Liver (tissue), 8 donors: ENCODE measurements at regions not wholly inside any gene's neighbourhood (a gene's known extent, or its start where the extent isn't known, plus 50 kb on each side); places are given as distances from the start of the nearest gene placed in this dataset.

ENCODE experiments used
- DNase-seq: peaks from one replicate; pipeline ENCODE4 v3.0.0-alpha.2; 2017; ENCODE audit warnings: low spot score
- H3K27ac ChIP-seq, 2 donors: one replicate each; pipeline ENCODE4 v1.7.0; 2013; ENCODE audit warnings: inconsistent platforms in 2 of 2, low read length in 2 of 2, control low read depth in 1 of 2, low read depth in 1 of 2, mild to moderate bottlenecking in 1 of 2
- H3K27me3 ChIP-seq, 4 donors: one replicate each; pipeline versions ENCODE4 v1.6.1 to v1.7.0; 2013; ENCODE audit warnings: low read length in 3 of 4, inconsistent platforms in 1 of 4, mild to moderate bottlenecking in 1 of 4, moderate library complexity in 1 of 4; ENCODE audit not compliant: control insufficient read depth in 4 of 4, insufficient read depth in 4 of 4
- H3K36me3 ChIP-seq, 4 donors: one replicate each; pipeline versions ENCODE4 v1.6.1 to v1.7.0; 2013; ENCODE audit warnings: low read length in 3 of 4, mild to moderate bottlenecking in 3 of 4, low read depth in 1 of 4, moderate library complexity in 1 of 4; ENCODE audit not compliant: control insufficient read depth in 4 of 4, insufficient read depth in 3 of 4
- H3K4me1 ChIP-seq, 4 donors: one replicate each; pipeline versions ENCODE4 v1.6.1 to v1.7.0; 2013; ENCODE audit warnings: low read length in 3 of 4, mild to moderate bottlenecking in 3 of 4, moderate library complexity in 1 of 4; ENCODE audit not compliant: control insufficient read depth in 4 of 4, insufficient read depth in 4 of 4
- H3K4me3 ChIP-seq, 3 donors: one replicate each; pipeline versions ENCODE4 v1.6.1 to v1.7.0; 2013; ENCODE audit warnings: low read length in 3 of 3, control low read depth in 1 of 3, low read depth in 1 of 3, mild to moderate bottlenecking in 1 of 3
- H3K9ac ChIP-seq, 2 donors: one replicate each; pipeline ENCODE4 v1.7.0; 2013; ENCODE audit warnings: low read length in 2 of 2, mild to moderate bottlenecking in 2 of 2, moderate library complexity in 2 of 2, control low read depth in 1 of 2, low read depth in 1 of 2
- H3K9me3 ChIP-seq, 4 donors: one replicate each; pipeline versions ENCODE4 v1.6.1 to v1.7.0; 2013; ENCODE audit warnings: low read length in 3 of 4; ENCODE audit not compliant: control insufficient read depth in 4 of 4
- EGR1 ChIP-seq, 2 donors: IDR thresholded peaks; 2 replicates each; pipeline ENCODE4 v1.6.1; 2016 to 2018; ENCODE audit warnings: antibody characterized with exemption in 2 of 2, low read depth in 2 of 2
- FOXA1 ChIP-seq: IDR thresholded peaks from 2 replicates; pipeline ENCODE4 v1.6.1; 2016; ENCODE audit warnings: antibody characterized with exemption
- FOXA2 ChIP-seq: IDR thresholded peaks from 2 replicates; pipeline ENCODE4 v1.6.1; 2016; ENCODE audit warnings: antibody characterized with exemption
- GABPA ChIP-seq, 2 donors: IDR thresholded peaks in 1 of 2; conservative IDR thresholded peaks in 1 of 2; 2 replicates each; pipeline ENCODE4 v1.6.1; 2016; ENCODE audit warnings: antibody characterized with exemption in 2 of 2, mild to moderate bottlenecking in 1 of 2, moderate library complexity in 1 of 2
- HNF4A ChIP-seq, 2 donors: conservative IDR thresholded peaks; 2 replicates each; pipeline ENCODE4 v1.6.1; 2016; ENCODE audit warnings: antibody characterized with exemption in 2 of 2, mild to moderate bottlenecking in 2 of 2
- HNF4G ChIP-seq: IDR thresholded peaks from 2 replicates; pipeline ENCODE4 v1.6.1; 2016; ENCODE audit warnings: antibody characterized with exemption
- JUND ChIP-seq, 2 donors: IDR thresholded peaks; 2 replicates each; pipeline ENCODE4 v1.6.1; 2016; ENCODE audit warnings: antibody characterized with exemption in 2 of 2
- NR2F2 ChIP-seq: IDR thresholded peaks from 2 replicates; pipeline ENCODE4 v1.6.1; 2016; ENCODE audit warnings: antibody characterized with exemption
- RAD21 ChIP-seq, 2 donors: IDR thresholded peaks; 2 replicates each; pipeline ENCODE4 v1.6.1; 2016; ENCODE audit warnings: antibody characterized with exemption in 2 of 2, mild to moderate bottlenecking in 2 of 2
- RXRA ChIP-seq, 2 donors: IDR thresholded peaks; 2 replicates each; pipeline ENCODE4 v1.6.1; 2017 to 2018; ENCODE audit warnings: antibody characterized with exemption in 2 of 2, mild to moderate bottlenecking in 1 of 2
- SP1 ChIP-seq: IDR thresholded peaks from 2 replicates; pipeline ENCODE4 v1.6.1; 2018; ENCODE audit warnings: antibody characterized with exemption, mild to moderate bottlenecking
- TAF1 ChIP-seq: conservative IDR thresholded peaks from 2 replicates; pipeline ENCODE4 v1.6.1; 2016; ENCODE audit warnings: antibody characterized with exemption, mild to moderate bottlenecking
- YY1 ChIP-seq: IDR thresholded peaks from 2 replicates; pipeline ENCODE4 v1.6.1; 2016; ENCODE audit warnings: antibody characterized with exemption, mild to moderate bottlenecking
- WGBS: extraction: QIAGEN DNeasy Blood & Tissue Kit; methylation state at CpG from one replicate; pipeline ENCODE4 v1.1.7; 2013; 5-methylcytosine and 5-hydroxymethylcytosine counted together
- TF ChIP-seq, protein P1 (sequence below): IDR thresholded peaks from 2 replicates; pipeline ENCODE4 v1.6.1; 2016; ENCODE audit warnings: antibody characterized with exemption, mild to moderate bottlenecking
- TF ChIP-seq, protein P2 (sequence below): IDR thresholded peaks from 2 replicates; pipeline ENCODE4 v1.6.1; 2016; ENCODE audit warnings: antibody characterized with exemption
- TF ChIP-seq, protein P3 (sequence below): IDR thresholded peaks from 2 replicates; pipeline ENCODE4 v1.6.1; 2016; ENCODE audit warnings: antibody characterized with exemption
- TF ChIP-seq, protein P4 (sequence below): fragments of 150-350 bp; IDR thresholded peaks from 2 replicates; pipeline ENCODE4 v1.5.1; 2017; ENCODE audit warnings: improper control_type of control experiment, low read depth, low read length; ENCODE audit not compliant: missing input control
- TF ChIP-seq, protein P5 (sequence below): IDR thresholded peaks from 2 replicates; pipeline ENCODE4 v1.6.1; 2016; ENCODE audit warnings: antibody characterized with exemption
- donor health status: healthy.
- donor health status: healthy.
- donor health status: healthy.
- donor health status: healthy.
- donor health status: healthy.

DNA sequence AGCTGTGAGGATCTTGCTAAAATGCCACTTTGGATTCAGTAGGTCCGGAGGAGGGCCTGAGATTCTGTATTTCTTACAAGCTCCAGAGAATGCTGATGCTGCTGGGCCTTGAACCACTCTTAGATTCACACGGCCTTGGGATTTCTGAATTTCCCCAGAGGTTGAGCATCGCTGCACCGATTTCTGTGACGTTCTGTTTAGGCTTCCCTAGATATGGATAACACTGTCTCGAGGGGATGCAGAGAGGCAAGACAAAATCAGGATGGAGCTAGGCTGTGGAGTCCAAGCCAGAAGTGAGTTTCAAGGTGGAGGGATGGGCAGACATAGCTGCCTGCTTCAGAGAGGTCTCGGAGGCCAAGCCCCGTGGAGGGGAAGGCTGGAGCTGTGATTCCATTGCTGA is 415.9 kb upstream of the PROX1 start (continued):
- TF ChIP-seq, protein P1, sequence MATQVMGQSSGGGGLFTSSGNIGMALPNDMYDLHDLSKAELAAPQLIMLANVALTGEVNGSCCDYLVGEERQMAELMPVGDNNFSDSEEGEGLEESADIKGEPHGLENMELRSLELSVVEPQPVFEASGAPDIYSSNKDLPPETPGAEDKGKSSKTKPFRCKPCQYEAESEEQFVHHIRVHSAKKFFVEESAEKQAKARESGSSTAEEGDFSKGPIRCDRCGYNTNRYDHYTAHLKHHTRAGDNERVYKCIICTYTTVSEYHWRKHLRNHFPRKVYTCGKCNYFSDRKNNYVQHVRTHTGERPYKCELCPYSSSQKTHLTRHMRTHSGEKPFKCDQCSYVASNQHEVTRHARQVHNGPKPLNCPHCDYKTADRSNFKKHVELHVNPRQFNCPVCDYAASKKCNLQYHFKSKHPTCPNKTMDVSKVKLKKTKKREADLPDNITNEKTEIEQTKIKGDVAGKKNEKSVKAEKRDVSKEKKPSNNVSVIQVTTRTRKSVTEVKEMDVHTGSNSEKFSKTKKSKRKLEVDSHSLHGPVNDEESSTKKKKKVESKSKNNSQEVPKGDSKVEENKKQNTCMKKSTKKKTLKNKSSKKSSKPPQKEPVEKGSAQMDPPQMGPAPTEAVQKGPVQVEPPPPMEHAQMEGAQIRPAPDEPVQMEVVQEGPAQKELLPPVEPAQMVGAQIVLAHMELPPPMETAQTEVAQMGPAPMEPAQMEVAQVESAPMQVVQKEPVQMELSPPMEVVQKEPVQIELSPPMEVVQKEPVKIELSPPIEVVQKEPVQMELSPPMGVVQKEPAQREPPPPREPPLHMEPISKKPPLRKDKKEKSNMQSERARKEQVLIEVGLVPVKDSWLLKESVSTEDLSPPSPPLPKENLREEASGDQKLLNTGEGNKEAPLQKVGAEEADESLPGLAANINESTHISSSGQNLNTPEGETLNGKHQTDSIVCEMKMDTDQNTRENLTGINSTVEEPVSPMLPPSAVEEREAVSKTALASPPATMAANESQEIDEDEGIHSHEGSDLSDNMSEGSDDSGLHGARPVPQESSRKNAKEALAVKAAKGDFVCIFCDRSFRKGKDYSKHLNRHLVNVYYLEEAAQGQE, result no peak
- TF ChIP-seq HNF4G, result no peak

DNA sequence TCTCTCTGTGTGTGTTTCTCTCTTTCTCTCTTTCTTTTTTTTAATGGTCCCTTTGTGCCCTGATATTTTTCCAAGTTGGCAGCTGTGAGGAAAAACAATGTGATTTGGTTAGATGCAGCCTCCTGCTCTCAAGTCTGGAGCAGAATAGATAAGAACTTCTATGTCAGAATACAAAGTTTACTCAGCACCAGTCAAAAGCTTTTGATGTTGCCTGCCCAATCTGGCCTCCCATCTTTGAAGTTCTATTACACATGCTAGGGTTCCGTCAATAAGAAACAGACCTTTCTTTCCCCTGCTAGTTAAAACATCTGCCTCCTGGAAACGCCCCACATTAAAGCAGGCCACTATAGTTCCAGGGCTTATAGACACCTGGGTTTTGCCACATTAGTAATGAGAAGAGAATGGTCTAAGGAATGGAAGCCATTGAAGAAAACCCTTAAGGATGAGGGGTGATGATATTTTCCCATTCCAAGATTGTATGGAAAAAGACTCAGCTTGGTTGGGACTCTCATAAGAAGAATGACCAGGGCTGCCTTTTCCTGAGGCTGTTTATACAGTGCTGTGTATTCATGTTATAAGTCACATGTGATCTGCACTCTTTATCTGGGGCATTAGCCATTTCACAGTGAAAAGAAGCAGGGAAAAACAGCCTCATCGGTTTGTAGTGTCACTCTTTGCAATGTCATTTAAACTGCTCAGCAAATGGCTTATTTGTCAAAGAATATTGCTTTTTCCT is 414.7 kb upstream of the PROX1 start:
- H3K27ac ChIP-seq, result no peak overlapping the region
- no peak overlapping the region for H3K4me3 ChIP-seq
- 71% methylated on average over 3 of the region's 3 CpGs for WGBS
- H3K9ac ChIP-seq, result no peak overlapping the region
- H3K4me1 ChIP-seq, result no peaks in the 10 kb centered on the region
- no peaks in the 10 kb centered on the region for H3K36me3 ChIP-seq
- DNase-seq, result no peak
- TF ChIP-seq, protein P2, sequence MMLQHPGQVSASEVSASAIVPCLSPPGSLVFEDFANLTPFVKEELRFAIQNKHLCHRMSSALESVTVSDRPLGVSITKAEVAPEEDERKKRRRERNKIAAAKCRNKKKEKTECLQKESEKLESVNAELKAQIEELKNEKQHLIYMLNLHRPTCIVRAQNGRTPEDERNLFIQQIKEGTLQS, result no peak
- TF ChIP-seq, protein P3, sequence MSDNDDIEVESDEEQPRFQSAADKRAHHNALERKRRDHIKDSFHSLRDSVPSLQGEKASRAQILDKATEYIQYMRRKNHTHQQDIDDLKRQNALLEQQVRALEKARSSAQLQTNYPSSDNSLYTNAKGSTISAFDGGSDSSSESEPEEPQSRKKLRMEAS, result no peak
- no peak for TF ChIP-seq HNF4G
- TF ChIP-seq NR2F2, result no peak
- no peak for TF ChIP-seq GABPA (IDR thresholded peaks at IDR 0.05 in 1 of 2, conservative IDR thresholded peaks at IDR 0.05 in 1 of 2)
- TF ChIP-seq FOXA1, result no peak
- TF ChIP-seq FOXA2, result no peak
- TF ChIP-seq, protein P1, result no peak
- TF ChIP-seq RAD21 (IDR thresholded peaks at IDR 0.05), result no peak
- TF ChIP-seq RXRA (IDR thresholded peaks at IDR 0.05), result no peak
- no peak for TF ChIP-seq HNF4A (conservative IDR thresholded peaks at IDR 0.05)
- no peak for TF ChIP-seq JUND (IDR thresholded peaks at IDR 0.05)
- TF ChIP-seq YY1, result no peak
- TF ChIP-seq, protein P4, sequence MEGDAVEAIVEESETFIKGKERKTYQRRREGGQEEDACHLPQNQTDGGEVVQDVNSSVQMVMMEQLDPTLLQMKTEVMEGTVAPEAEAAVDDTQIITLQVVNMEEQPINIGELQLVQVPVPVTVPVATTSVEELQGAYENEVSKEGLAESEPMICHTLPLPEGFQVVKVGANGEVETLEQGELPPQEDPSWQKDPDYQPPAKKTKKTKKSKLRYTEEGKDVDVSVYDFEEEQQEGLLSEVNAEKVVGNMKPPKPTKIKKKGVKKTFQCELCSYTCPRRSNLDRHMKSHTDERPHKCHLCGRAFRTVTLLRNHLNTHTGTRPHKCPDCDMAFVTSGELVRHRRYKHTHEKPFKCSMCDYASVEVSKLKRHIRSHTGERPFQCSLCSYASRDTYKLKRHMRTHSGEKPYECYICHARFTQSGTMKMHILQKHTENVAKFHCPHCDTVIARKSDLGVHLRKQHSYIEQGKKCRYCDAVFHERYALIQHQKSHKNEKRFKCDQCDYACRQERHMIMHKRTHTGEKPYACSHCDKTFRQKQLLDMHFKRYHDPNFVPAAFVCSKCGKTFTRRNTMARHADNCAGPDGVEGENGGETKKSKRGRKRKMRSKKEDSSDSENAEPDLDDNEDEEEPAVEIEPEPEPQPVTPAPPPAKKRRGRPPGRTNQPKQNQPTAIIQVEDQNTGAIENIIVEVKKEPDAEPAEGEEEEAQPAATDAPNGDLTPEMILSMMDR, result no peak
- TF ChIP-seq, protein P5, sequence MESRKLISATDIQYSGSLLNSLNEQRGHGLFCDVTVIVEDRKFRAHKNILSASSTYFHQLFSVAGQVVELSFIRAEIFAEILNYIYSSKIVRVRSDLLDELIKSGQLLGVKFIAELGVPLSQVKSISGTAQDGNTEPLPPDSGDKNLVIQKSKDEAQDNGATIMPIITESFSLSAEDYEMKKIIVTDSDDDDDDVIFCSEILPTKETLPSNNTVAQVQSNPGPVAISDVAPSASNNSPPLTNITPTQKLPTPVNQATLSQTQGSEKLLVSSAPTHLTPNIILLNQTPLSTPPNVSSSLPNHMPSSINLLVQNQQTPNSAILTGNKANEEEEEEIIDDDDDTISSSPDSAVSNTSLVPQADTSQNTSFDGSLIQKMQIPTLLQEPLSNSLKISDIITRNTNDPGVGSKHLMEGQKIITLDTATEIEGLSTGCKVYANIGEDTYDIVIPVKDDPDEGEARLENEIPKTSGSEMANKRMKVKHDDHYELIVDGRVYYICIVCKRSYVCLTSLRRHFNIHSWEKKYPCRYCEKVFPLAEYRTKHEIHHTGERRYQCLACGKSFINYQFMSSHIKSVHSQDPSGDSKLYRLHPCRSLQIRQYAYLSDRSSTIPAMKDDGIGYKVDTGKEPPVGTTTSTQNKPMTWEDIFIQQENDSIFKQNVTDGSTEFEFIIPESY, result no peak
- TF ChIP-seq TAF1, result no peak
- no peak for TF ChIP-seq EGR1 (IDR thresholded peaks at IDR 0.05; ENCODE audit: low read depth in 2 of 2)
- no peak for TF ChIP-seq SP1
- no peaks in the 10 kb centered on the region for H3K9me3 ChIP-seq
- H3K27me3 ChIP-seq, result no peaks in the 10 kb centered on the region
